Liver (tissue), 8 donors: ENCODE measurements at regions not wholly inside any gene's neighbourhood (a gene's known extent, or its start where the extent isn't known, plus 50 kb on each side); places are given as distances from the start of the nearest gene placed in this dataset.

Experiments used
- DNase-seq: peaks from one replicate; pipeline ENCODE4 v3.0.0-alpha.2; 2017; ENCODE audit warnings: low spot score
- H3K27ac ChIP-seq, 2 donors: one replicate each; pipeline ENCODE4 v1.7.0; 2013; ENCODE audit warnings: inconsistent platforms in 2 of 2, low read length in 2 of 2, control low read depth in 1 of 2, low read depth in 1 of 2, mild to moderate bottlenecking in 1 of 2
- H3K27me3 ChIP-seq, 4 donors: one replicate each; pipeline versions ENCODE4 v1.6.1 to v1.7.0; 2013; ENCODE audit warnings: low read length in 3 of 4, inconsistent platforms in 1 of 4, mild to moderate bottlenecking in 1 of 4, moderate library complexity in 1 of 4; ENCODE audit not compliant: control insufficient read depth in 4 of 4, insufficient read depth in 4 of 4
- H3K36me3 ChIP-seq, 4 donors: one replicate each; pipeline versions ENCODE4 v1.6.1 to v1.7.0; 2013; ENCODE audit warnings: low read length in 3 of 4, mild to moderate bottlenecking in 3 of 4, low read depth in 1 of 4, moderate library complexity in 1 of 4; ENCODE audit not compliant: control insufficient read depth in 4 of 4, insufficient read depth in 3 of 4
- H3K4me1 ChIP-seq, 4 donors: one replicate each; pipeline versions ENCODE4 v1.6.1 to v1.7.0; 2013; ENCODE audit warnings: low read length in 3 of 4, mild to moderate bottlenecking in 3 of 4, moderate library complexity in 1 of 4; ENCODE audit not compliant: control insufficient read depth in 4 of 4, insufficient read depth in 4 of 4
- H3K4me3 ChIP-seq, 3 donors: one replicate each; pipeline versions ENCODE4 v1.6.1 to v1.7.0; 2013; ENCODE audit warnings: low read length in 3 of 3, control low read depth in 1 of 3, low read depth in 1 of 3, mild to moderate bottlenecking in 1 of 3
- H3K9ac ChIP-seq, 2 donors: one replicate each; pipeline ENCODE4 v1.7.0; 2013; ENCODE audit warnings: low read length in 2 of 2, mild to moderate bottlenecking in 2 of 2, moderate library complexity in 2 of 2, control low read depth in 1 of 2, low read depth in 1 of 2
- H3K9me3 ChIP-seq, 4 donors: one replicate each; pipeline versions ENCODE4 v1.6.1 to v1.7.0; 2013; ENCODE audit warnings: low read length in 3 of 4; ENCODE audit not compliant: control insufficient read depth in 4 of 4
- EGR1 ChIP-seq, 2 donors: IDR thresholded peaks; 2 replicates each; pipeline ENCODE4 v1.6.1; 2016 to 2018; ENCODE audit warnings: antibody characterized with exemption in 2 of 2, low read depth in 2 of 2
- FOXA1 ChIP-seq: IDR thresholded peaks from 2 replicates; pipeline ENCODE4 v1.6.1; 2016; ENCODE audit warnings: antibody characterized with exemption
- FOXA2 ChIP-seq: IDR thresholded peaks from 2 replicates; pipeline ENCODE4 v1.6.1; 2016; ENCODE audit warnings: antibody characterized with exemption
- GABPA ChIP-seq, 2 donors: IDR thresholded peaks in 1 of 2; conservative IDR thresholded peaks in 1 of 2; 2 replicates each; pipeline ENCODE4 v1.6.1; 2016; ENCODE audit warnings: antibody characterized with exemption in 2 of 2, mild to moderate bottlenecking in 1 of 2, moderate library complexity in 1 of 2
- HNF4A ChIP-seq, 2 donors: conservative IDR thresholded peaks; 2 replicates each; pipeline ENCODE4 v1.6.1; 2016; ENCODE audit warnings: antibody characterized with exemption in 2 of 2, mild to moderate bottlenecking in 2 of 2
- HNF4G ChIP-seq: IDR thresholded peaks from 2 replicates; pipeline ENCODE4 v1.6.1; 2016; ENCODE audit warnings: antibody characterized with exemption
- JUND ChIP-seq, 2 donors: IDR thresholded peaks; 2 replicates each; pipeline ENCODE4 v1.6.1; 2016; ENCODE audit warnings: antibody characterized with exemption in 2 of 2
- NR2F2 ChIP-seq: IDR thresholded peaks from 2 replicates; pipeline ENCODE4 v1.6.1; 2016; ENCODE audit warnings: antibody characterized with exemption
- RAD21 ChIP-seq, 2 donors: IDR thresholded peaks; 2 replicates each; pipeline ENCODE4 v1.6.1; 2016; ENCODE audit warnings: antibody characterized with exemption in 2 of 2, mild to moderate bottlenecking in 2 of 2
- RXRA ChIP-seq, 2 donors: IDR thresholded peaks; 2 replicates each; pipeline ENCODE4 v1.6.1; 2017 to 2018; ENCODE audit warnings: antibody characterized with exemption in 2 of 2, mild to moderate bottlenecking in 1 of 2
- SP1 ChIP-seq: IDR thresholded peaks from 2 replicates; pipeline ENCODE4 v1.6.1; 2018; ENCODE audit warnings: antibody characterized with exemption, mild to moderate bottlenecking
- TAF1 ChIP-seq: conservative IDR thresholded peaks from 2 replicates; pipeline ENCODE4 v1.6.1; 2016; ENCODE audit warnings: antibody characterized with exemption, mild to moderate bottlenecking
- YY1 ChIP-seq: IDR thresholded peaks from 2 replicates; pipeline ENCODE4 v1.6.1; 2016; ENCODE audit warnings: antibody characterized with exemption, mild to moderate bottlenecking
- WGBS: extraction: QIAGEN DNeasy Blood & Tissue Kit; methylation state at CpG from one replicate; pipeline ENCODE4 v1.1.7; 2013; 5-methylcytosine and 5-hydroxymethylcytosine counted together
- TF ChIP-seq, protein P1 (sequence below): IDR thresholded peaks from 2 replicates; pipeline ENCODE4 v1.6.1; 2016; ENCODE audit warnings: antibody characterized with exemption
- TF ChIP-seq, protein P2 (sequence below): IDR thresholded peaks from 2 replicates; pipeline ENCODE4 v1.6.1; 2016; ENCODE audit warnings: antibody characterized with exemption
- TF ChIP-seq, protein P3 (sequence below): IDR thresholded peaks from 2 replicates; pipeline ENCODE4 v1.6.1; 2016; ENCODE audit warnings: antibody characterized with exemption, mild to moderate bottlenecking
- TF ChIP-seq, protein P4 (sequence below): fragments of 150-350 bp; IDR thresholded peaks from 2 replicates; pipeline ENCODE4 v1.5.1; 2017; ENCODE audit warnings: improper control_type of control experiment, low read depth, low read length; ENCODE audit not compliant: missing input control
- TF ChIP-seq, protein P5 (sequence below): IDR thresholded peaks from 2 replicates; pipeline ENCODE4 v1.6.1; 2016; ENCODE audit warnings: antibody characterized with exemption
- donor health status: healthy.
- donor health status: healthy.
- donor health status: healthy.
- donor health status: healthy.
- donor health status: healthy.

DNA sequence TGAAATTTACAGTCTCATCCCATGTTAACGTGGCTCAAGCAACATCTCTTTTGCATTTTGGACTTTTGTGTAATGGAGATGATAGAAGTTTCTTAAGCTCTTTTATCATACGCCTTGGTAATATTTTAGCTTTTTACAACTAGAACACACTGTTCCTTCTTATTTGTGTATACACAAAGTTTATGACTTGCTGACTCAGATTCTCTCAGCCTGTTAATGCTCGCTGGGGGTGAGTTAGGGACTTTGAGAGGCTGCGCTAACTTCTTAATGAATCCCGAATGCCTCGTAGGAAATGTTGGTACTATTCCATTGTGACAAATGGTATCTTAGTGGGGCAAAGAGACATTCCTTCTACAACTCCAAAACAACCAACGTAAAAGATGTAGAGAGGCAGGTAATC, 509.7 kb downstream of the DOK5 start:
- Histone ChIP-seq H3K4me3 (no peak overlapping the region), H3K27ac (no peak overlapping the region), H3K9me3 (no peaks in the 10 kb centered on the region), H3K36me3 (no peaks in the 10 kb centered on the region), H3K9ac (no peak overlapping the region), H3K4me1 (no peaks in the 10 kb centered on the region), H3K27me3 (peaks cover 0 to 4% (median 0%) of the 10 kb centered on the region in 4 donors)
- DNase-seq = no peak
- TF ChIP-seq TAF1 (no peak), JUND (IDR thresholded peaks at IDR 0.05) (no peak), SP1 (no peak), HNF4G (no peak), HNF4A (conservative IDR thresholded peaks at IDR 0.05) (no peak), FOXA2 (no peak), RXRA (IDR thresholded peaks at IDR 0.05) (no peak), YY1 (no peak), NR2F2 (no peak), EGR1 (IDR thresholded peaks at IDR 0.05; ENCODE audit: low read depth in 2 of 2) (no peak), GABPA (IDR thresholded peaks at IDR 0.05 in 1 of 2, conservative IDR thresholded peaks at IDR 0.05 in 1 of 2) (no peak), FOXA1 (no peak), RAD21 (IDR thresholded peaks at IDR 0.05) (no peak)
- TF ChIP-seq, protein P1, sequence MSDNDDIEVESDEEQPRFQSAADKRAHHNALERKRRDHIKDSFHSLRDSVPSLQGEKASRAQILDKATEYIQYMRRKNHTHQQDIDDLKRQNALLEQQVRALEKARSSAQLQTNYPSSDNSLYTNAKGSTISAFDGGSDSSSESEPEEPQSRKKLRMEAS = no peak
- TF ChIP-seq, protein P2, sequence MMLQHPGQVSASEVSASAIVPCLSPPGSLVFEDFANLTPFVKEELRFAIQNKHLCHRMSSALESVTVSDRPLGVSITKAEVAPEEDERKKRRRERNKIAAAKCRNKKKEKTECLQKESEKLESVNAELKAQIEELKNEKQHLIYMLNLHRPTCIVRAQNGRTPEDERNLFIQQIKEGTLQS = no peak
- TF ChIP-seq, protein P3, sequence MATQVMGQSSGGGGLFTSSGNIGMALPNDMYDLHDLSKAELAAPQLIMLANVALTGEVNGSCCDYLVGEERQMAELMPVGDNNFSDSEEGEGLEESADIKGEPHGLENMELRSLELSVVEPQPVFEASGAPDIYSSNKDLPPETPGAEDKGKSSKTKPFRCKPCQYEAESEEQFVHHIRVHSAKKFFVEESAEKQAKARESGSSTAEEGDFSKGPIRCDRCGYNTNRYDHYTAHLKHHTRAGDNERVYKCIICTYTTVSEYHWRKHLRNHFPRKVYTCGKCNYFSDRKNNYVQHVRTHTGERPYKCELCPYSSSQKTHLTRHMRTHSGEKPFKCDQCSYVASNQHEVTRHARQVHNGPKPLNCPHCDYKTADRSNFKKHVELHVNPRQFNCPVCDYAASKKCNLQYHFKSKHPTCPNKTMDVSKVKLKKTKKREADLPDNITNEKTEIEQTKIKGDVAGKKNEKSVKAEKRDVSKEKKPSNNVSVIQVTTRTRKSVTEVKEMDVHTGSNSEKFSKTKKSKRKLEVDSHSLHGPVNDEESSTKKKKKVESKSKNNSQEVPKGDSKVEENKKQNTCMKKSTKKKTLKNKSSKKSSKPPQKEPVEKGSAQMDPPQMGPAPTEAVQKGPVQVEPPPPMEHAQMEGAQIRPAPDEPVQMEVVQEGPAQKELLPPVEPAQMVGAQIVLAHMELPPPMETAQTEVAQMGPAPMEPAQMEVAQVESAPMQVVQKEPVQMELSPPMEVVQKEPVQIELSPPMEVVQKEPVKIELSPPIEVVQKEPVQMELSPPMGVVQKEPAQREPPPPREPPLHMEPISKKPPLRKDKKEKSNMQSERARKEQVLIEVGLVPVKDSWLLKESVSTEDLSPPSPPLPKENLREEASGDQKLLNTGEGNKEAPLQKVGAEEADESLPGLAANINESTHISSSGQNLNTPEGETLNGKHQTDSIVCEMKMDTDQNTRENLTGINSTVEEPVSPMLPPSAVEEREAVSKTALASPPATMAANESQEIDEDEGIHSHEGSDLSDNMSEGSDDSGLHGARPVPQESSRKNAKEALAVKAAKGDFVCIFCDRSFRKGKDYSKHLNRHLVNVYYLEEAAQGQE = no peak
- TF ChIP-seq, protein P4, sequence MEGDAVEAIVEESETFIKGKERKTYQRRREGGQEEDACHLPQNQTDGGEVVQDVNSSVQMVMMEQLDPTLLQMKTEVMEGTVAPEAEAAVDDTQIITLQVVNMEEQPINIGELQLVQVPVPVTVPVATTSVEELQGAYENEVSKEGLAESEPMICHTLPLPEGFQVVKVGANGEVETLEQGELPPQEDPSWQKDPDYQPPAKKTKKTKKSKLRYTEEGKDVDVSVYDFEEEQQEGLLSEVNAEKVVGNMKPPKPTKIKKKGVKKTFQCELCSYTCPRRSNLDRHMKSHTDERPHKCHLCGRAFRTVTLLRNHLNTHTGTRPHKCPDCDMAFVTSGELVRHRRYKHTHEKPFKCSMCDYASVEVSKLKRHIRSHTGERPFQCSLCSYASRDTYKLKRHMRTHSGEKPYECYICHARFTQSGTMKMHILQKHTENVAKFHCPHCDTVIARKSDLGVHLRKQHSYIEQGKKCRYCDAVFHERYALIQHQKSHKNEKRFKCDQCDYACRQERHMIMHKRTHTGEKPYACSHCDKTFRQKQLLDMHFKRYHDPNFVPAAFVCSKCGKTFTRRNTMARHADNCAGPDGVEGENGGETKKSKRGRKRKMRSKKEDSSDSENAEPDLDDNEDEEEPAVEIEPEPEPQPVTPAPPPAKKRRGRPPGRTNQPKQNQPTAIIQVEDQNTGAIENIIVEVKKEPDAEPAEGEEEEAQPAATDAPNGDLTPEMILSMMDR = no peak
- TF ChIP-seq, protein P5, sequence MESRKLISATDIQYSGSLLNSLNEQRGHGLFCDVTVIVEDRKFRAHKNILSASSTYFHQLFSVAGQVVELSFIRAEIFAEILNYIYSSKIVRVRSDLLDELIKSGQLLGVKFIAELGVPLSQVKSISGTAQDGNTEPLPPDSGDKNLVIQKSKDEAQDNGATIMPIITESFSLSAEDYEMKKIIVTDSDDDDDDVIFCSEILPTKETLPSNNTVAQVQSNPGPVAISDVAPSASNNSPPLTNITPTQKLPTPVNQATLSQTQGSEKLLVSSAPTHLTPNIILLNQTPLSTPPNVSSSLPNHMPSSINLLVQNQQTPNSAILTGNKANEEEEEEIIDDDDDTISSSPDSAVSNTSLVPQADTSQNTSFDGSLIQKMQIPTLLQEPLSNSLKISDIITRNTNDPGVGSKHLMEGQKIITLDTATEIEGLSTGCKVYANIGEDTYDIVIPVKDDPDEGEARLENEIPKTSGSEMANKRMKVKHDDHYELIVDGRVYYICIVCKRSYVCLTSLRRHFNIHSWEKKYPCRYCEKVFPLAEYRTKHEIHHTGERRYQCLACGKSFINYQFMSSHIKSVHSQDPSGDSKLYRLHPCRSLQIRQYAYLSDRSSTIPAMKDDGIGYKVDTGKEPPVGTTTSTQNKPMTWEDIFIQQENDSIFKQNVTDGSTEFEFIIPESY = no peak
- 80% methylated on average over 7 of the region's 7 CpGs for WGBS
